ENCODE measurements at regions not wholly inside any gene's neighbourhood (a gene's known extent, or its start where the extent isn't known, plus 50 kb on each side); places are given as distances from the start of the nearest gene placed in this dataset.
"Not testable (repeated sequence)": the region's sequence is repeated elsewhere in the genome, so short reads cannot be mapped to it uniquely, and the experiment has no call there.

DNA sequence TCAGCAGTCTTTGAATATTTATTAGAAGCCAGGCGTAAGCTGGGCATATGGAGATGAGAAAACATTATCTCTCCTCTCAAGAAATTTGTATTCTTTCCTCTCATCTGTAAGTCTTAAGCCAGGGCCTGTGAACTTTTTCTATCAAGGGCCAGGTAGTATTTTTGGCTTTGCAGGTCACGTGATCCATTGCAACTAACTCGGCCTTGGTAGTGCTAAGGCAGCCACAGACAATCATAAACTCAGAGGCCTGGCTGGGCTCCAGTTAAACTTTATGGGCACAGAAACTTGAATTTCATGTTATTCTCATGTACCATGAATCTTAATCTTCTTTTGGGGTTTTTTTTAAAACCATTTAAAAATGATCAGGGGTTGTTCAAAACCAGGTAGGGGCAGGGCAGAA, 117.4 kb upstream of the PELI2 start:
- DNase-seq, result no peak

DNA sequence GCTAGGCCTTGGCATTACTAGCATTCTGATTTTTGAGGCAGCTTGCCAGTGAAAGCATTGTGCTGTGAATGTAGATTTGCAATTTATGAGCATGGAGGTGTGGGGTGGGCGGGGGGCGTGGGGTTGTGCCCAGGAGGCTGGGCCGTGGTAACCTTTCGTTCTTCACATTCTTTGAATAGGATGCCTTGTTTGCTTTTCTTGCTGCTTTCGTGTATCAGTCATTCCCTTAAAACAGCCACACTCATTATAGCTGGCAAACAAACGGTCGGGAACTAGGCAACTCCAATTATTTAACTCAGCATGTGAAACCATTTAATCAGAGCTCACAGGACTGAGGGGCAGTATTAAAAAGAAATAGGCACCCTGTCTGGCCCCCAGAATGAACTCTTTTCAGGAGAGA, 115.9 kb upstream of the PELI2 start:
- DNase-seq, result no peak

- peak; percentile 59 for DNase-seq
These were observed 115.2 kb upstream of the PELI2 start for GRCh38 chr14:56002876-56003625.

DNA sequence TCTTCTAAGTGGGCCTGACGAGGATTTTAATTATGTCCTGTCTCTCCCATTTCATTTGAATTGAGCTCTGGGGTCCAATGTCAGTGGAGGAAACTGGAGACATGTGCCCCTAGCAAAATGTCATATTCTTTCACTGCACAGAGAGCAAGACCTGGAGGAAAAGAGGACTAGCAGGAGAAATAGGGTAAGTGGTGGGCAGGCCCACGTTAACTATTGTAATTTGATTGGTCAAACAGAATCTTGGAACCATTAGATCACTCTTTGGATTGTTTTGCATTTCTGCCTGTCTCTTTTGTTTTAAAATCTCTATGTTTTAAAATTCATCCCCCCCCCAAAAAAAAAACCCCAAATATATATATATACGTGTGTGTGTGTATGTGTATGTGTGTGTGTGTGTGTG, 113.9 kb upstream of the PELI2 start:
- DNase-seq, result no peak

DNA sequence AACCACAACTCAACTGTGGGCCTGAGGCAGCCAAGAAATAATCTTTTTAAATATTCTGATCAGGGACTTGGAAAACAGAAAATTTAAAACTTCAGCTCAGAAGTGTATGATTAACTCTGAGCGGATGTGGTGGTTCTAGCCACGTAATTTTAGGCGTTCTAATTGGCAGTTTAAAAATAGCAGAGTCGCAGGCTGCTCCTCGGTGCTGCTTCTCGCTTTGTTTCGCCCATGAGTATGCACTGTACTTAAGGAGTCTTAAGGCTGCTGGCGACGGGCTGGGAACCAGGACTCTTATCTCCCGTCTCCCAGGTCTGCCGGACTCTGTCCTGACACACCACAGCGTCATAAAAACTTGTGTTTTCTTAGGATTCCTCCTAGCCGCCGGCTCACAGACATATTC, 113.4 kb upstream of the PELI2 start:
- peak; percentile 45 for DNase-seq

- DNase-seq, result no peak
These were observed 112.8 kb upstream of the PELI2 start for GRCh38 chr14:56005191-56006053.

DNA sequence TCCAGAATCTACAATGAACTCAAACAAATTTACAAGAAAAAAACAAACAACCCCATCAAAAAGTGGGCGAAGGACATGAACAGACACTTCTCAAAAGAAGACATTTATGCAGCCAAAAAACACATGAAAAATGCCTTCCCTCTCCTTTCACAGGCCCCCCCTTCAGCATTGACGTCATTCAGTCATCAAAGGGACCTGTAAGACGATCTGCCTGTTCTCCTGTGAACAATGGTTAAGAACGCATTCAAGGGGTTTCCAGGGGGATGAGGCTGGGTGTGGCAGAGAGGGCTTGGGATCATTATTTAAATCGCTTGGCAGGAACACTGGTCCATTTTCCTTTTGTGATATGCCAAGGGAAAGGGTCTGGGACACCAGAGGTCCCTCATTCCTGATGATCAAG, 110.7 kb upstream of the PELI2 start:
- DNase-seq, result not testable (repeated sequence)

DNA sequence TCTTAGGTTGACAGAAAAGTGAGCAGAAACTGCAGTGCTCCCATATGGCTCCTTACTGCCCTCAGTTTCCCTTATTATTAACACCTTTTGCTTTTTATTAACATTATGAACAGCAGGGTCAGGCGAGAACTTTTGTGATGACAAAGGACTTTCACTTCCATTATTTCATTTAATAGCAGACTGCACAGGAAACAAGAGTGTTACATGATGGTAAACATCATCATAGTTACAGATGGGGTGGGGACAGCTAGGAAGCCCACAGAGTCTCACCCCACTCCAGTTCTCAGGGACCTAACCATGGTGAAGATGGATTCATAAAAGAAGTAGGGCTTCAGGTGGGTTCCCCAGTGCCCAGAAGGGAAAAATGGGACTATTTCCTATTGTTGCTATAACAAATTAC, 110.1 kb upstream of the PELI2 start:
- DNase-seq, result no peak

GRCh38 chr14:56008661-56009060, 109.5 kb upstream of the PELI2 start:
- DNase-seq, result not testable (repeated sequence)

DNA sequence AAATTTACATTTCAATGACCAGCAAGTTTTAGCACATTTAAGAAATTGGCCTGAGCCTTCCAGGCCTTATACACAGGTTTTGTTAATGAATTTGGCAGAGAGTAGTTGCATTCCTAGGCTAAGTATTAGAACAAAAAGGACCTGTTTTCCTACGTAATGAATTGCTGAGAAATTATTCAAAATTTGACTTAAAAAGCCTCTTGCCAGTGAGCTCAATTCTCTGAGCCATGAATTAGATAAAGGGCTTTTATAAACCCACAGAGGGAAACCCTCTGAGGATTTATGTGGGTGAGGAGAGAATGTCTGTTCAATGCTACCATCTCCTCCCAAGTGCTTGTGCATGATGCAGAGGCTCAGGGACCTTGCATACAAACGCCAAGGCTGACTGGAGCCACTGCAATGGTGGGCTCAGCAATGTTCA, 94.5 kb upstream of the PELI2 start:
- DNase-seq, result no peak

DNA sequence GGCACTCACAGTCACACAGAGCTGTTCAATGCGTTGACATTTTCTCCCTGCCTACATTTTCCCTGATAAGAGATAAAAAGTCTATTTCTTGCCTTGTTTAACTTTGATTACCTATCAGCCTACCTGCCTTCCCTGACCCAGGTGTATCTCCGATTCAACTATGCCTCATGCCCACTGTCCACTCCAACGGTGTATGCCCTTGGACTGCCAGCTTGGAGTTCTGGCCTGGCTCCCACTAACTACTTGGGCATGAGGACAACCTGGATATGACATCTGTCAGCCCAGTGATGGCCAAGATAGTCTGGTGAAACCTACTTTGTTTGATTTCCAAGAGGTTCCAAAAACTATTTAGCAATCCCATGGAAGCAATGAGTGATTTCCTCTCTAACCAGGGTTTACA, 93.0 kb upstream of the PELI2 start:
- DNase-seq, result no peak

DNA sequence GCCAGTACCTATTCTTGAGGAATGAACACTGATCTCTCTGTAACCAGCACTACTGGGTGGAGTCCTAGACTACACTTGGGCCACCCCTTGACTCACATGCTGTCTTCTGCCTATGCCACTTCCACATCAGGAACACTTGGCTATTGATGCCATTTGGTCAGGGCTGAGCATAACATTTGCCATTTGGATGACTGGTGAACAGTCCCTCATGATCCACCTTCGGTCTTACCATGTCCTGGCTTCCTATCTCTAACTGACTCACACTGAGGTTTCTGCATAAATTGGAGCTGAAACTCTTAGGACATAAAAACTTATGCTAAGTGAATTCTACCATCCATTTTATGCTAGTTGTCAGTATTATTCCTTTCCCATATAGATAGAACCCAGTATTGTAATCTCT, 91.7 kb upstream of the PELI2 start:
- DNase-seq, result no peak

DNA sequence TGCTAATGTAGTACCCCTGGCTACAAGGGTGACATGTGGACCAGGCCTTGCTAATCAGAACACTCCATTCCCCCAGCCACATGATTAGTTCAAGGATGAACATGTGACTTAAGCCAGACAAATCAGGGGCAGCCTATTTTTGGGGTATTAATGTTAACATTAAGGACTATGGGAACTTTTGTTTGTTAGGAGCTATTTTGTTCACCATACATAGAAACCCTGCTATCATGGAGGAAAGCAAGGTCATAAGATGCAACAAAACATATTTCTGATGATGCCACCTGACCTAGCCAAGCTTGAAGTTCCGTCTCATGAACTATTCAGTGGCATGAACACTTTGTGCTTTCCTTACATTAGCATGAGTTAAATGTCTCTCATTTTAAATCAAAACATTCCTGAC, 90.8 kb upstream of the PELI2 start:
- DNase-seq, result no peak

DNA sequence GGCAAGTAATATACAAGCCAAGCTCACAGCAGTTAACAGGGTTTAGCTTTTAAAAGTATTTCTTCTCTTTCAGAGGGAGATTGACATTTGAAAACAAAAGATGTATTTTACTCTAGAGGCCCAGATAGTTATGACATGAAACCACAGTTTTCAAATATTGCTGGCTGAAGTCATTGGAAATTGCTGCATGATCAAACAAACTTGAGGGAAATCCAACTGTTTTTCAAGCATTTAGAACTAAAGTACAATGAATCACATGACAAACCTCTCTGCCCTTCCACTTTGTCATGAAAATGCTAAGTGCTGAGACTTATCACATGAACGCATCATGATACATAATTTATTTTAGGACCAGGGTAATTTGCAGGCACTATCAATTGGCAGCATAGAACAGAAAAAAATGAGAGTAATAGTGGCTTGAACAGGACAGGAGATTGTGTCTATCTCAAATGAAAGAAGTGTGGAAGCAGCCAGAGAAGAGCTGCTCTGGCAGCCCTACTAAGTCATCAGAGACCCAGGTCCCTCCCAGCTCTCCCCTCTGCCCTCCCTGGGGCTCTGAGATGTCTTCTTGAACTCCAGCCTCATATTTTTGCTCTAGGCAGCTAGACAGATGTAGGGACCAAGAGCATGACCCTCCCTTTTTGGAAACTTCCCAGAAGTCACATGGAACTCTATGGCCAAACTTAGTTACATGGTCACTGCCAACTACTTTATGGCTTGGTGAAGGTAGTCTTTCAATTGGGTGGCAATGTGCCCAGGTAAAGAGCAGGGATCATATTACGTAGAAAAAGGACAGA, 90.1 kb upstream of the PELI2 start:
- no peak for DNase-seq

DNA sequence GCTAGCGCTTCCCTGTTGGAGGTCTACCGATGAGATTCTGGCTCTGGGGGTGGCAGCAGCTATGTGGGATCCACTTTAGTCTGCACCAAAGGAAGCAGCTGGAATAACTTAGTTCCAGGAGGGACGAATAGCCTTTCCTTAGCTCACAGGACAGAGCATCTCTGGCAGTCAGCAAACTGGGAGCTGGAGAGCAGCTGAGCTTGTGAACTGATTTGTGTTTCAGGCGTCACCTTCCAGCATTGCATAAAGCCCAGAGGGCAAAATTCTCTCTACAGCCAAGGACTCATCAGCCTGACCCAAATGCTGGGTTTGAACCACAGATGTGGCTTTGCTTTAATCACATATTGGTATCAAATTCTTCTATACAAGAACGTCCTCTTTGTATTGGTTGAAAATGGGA, 81.9 kb upstream of the PELI2 start:
- DNase-seq, result no peak

- DNase-seq, result no peak
These were observed 78.1 kb upstream of the PELI2 start for GRCh38 chr14:56040121-56040520.

DNA sequence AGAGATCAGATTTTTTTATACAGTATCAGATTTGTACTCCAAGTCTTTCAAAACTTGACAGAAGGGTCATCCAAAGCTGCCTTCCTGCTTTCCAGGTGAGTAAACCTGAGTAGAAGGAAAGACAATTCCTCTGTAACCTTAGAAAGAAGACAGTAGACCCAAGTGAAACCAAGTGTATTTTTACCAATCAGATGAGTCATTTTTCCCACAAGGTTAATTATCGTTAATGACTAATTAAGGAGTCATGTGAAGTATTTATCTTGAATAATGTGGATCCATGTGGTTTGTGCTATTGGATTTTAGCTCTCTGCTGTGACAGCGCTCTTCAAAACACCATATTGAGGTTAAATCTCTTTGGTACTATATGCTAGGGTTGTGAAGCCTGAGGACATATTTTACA, 74.0 kb upstream of the PELI2 start:
- DNase-seq, result no peak

DNA sequence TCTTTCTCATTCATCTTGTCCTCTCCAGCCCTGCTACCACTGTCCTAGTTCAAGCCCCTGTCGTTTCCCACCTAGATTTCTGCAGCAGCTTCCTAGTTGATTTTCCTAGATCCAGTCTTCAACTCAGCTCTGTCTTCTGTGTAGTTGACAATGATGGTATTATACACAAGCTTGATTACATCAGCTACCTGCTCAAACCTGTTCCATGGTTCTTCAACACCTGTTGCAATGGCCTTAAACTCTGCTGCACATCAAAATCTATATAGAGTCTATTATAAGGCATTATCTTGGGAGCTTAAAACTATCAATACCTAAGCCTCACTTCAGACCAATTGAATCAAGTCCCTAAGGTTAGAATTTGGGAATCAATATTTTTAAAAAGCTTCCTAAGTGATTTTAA, 71.7 kb upstream of the PELI2 start:
- no peak for DNase-seq

DNA sequence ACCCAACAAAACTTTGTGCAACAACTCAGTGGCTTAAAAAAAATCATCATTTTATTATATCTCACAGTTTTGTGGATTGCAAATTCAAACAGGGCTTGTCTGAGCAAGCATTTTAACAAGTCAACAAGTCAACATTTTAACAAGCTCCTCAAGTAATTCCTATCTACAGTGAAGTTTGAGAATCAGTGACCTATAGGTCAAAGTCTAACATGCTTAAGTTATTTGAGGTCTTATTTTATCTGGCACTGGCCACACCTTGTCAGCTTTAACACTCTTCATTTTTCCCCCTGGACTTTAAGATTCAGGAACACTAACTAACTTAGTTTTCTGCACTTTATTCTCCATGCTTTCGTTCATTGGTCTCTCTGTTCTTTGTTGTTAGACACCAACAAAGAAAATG, 71.2 kb upstream of the PELI2 start:
- DNase-seq, result no peak

- DNase-seq, result no peak
These were observed 68.7 kb upstream of the PELI2 start for GRCh38 chr14:56049536-56049935.

- no peak for DNase-seq
These were observed 62.7 kb upstream of the PELI2 start for GRCh38 chr14:56055511-56055910.

DNA sequence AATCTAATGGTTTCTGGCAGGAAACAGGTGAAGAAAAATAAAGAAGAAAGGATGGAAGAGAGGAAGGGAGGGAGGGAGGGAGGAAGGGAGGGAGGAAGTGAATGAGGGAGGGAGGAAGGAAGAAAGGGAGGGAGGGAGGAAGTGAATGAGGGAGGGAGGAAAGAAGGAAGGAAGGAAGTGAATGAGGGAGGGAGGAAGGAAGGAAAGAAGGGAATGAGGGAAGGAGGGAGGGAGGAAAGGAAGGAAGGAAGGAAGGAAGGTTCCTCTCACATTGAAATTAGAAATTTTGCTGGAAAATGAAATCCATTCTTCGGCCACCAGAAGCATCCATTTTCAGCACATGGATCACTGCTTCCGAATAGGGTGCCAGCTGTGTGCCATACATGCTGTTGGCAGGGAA, 62.2 kb upstream of the PELI2 start:
- no peak for DNase-seq

DNA sequence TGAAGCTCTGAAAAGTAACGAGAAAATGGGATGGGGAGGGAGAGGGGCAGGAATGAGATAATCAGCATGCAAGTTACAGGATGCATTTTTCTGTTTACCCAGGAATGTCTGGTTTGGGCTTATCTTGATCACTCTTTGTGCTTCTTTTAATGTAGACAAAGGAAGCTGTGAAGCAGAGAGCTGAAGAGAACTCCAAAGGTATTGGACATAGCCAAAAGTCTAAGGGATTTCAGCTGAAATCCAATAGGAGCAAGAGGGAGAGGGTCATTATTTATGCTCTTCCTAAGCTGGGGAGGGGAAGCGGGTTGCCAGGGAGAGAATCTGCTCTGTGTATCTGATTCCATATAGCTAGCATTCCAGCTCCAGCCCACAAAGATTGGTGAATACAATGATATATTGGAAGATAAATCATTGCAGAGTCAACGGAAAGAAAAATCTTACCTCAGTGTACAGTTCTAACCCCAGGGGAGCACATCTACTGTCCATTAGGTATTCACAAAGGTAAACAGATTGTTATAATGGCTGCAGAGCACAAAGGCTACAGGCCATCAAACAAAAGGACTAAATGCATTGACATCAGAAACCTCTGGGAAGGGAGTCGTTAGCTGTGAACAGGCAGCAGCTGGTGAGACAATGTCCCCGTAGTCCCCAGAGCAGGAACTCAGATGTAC, 61.0 kb upstream of the PELI2 start:
- DNase-seq, result no peak

Measured in CD4-positive, alpha-beta T cell treated with Interleukin-17A for 1 hour (primary cell).